GM21381 (cell line): ENCODE measurements at regions not wholly inside any gene's neighbourhood (a gene's known extent, or its start where the extent isn't known, plus 50 kb on each side); places are given as distances from the start of the nearest gene placed in this dataset.
"Not testable (repeated sequence)": the region's sequence is repeated elsewhere in the genome, so short reads cannot be mapped to it uniquely, and the experiment has no call there.

ENCODE experiments used
- ATAC-seq: cut with Tn5 transposase; IDR thresholded peaks from one replicate; pipeline ENCODE4 v1.9.1; 2021; ENCODE audit warnings: mild to moderate bottlenecking, moderate library complexity; ENCODE audit not compliant: unreplicated experiment

GRCh38 chr3:177905173-177906125 lies 630.8 kb upstream of the KCNMB2 start:
- ATAC-seq: no peak

- ATAC-seq: no peak
Measured at GRCh38 chr3:177906126-177906511, 630.1 kb upstream of the KCNMB2 start.

GRCh38 chr3:177906578-177907229 lies 629.5 kb upstream of the KCNMB2 start:
- ATAC-seq: no peak

DNA sequence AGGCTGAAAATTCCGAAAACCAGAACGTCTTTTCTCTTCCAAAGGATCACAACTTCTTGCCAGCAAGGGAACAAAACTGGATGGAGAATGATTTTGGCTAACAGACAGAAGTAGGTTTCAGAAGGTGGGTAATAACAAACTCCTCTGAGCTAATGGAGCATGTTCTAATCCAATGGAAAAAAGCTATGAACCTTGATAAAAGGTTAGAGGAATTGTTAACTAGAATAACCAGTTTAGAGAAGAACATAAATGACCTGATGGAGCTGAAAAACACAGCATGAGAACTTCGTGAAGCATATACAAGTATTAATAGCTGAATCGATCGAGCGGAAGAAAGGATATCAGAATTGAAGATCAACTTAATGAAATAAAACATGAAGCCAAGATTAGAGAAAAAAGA lies 626.7 kb upstream of the KCNMB2 start:
- ATAC-seq: not testable (repeated sequence)

GRCh38 chr3:177914224-177914623 lies 622.0 kb upstream of the KCNMB2 start:
- no peak for ATAC-seq

DNA sequence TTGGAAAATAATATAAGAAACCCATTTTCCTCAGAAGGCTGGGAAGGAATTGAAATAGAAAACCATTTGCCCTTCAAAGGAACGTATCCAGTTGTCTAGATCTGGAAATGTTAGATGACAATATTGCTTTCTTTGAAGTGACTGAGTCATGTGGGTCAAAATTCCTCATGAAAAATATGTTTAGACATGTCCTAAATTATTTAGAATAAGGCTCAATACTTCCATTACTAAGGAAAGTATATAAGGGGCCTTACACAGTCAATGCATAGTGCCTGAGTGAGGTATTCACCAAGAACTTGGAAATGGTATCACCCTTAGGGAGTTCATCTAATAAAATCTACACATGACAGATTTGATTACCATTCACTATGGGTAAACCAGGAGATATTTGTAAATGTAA lies 619.8 kb upstream of the KCNMB2 start:
- ATAC-seq: no peak

DNA sequence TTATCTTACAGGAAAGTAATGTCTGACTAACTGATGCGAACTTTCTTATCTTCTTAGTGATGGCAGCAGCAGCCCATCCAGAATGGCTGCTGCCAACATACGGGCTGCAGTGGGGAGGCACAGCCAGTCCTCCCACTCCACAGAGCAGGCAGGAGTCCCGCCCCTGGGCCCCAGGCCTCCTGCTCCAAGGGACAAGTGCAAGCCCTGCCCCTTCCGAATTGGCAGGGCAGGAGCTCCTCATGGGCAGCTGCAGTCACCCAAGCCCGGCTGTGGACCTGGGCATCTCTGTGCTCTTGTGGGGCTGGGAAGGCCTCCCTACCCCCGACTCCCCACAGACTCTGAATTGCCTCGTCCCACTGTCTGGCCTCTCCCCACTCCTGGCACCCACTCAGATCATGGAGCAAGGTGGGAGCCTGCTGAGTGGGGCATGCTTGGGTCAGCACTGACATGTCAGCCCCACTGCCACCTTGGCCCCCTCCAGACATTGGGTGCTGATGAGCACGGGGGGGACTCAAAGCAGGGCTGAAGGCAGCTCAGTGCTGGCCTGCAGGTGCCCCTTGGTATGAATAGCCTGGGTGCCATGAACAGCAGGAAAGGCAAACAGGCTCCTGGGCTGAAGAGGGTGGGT lies 618.9 kb upstream of the KCNMB2 start:
- no peak for ATAC-seq

DNA sequence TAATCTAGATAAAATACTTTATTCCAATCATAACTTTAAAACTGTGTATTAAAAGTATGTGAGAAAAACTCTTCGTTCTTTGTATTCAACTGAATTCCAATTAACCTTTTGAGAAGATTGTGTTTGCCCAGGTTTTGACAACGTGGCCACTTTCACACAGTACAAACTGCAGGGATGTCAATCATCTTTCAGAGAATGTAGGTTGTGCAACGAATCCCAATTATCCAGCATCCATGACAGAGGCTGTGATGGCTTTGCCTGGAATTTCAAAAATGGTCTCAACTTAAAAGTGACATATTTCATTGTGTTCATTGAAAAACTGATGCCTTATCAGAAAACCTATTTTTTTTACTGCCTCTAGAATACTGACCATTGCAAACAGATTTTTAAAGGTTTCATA lies 615.1 kb upstream of the KCNMB2 start:
- no peak for ATAC-seq

- no peak for ATAC-seq
Measured at GRCh38 chr3:177924261-177924660, 612.0 kb upstream of the KCNMB2 start.

DNA sequence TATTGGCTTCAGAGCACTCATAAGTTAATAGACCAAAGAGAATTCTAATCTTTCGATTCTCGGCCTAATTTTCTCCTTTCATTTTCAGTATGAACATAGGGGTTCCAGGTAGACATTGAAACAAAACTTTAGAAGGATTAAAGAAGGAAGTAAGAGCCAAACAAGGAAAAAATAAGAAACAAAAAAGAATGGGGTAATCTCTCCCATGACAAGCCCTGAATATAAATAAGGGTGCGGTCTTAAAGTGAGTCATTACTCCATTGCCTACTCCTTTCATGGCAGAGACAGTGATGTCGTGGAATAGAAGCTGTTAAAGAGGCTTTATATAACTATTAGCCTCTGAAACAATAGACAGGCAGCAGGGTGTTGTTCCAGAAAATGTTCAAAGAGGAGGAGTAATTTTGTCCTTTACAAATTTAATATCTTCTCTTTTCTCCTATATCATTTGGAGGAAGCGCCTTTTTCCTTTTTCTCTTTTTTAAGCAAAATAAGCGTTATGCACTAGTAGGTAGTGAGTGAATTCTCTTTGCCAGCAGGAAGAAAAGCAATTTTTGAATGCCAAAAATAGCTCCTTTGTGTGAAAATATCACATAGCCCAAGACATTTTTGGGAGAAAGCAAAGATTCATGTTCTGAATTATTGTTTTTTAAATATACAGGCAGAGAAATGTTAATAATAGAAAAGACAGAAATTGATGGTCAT lies 607.9 kb upstream of the KCNMB2 start:
- peak; percentile 88 for ATAC-seq

DNA sequence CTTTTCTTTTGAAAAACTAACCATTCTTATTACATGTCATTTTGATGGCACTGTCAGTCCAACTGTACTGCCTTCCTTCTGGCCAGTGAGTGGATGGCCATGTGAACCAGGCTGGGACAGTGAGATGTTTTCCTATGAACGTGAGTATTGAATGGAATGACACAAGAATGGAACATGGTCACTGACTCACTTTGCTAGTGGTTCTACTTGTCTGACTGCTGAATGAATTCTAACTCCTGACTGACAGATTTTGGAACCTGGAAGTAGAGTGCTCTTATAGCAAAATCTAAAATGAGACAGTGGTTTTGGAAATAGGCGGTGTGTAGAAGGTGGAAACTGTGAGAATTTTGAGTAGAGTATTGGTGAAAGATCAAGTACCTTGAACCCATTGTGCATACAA lies 606.9 kb upstream of the KCNMB2 start:
- ATAC-seq: no peak

GRCh38 chr3:177930771-177931170 lies 605.5 kb upstream of the KCNMB2 start:
- no peak for ATAC-seq

- no peak for ATAC-seq
Measured at GRCh38 chr3:177931346-177931745, 604.9 kb upstream of the KCNMB2 start.

DNA sequence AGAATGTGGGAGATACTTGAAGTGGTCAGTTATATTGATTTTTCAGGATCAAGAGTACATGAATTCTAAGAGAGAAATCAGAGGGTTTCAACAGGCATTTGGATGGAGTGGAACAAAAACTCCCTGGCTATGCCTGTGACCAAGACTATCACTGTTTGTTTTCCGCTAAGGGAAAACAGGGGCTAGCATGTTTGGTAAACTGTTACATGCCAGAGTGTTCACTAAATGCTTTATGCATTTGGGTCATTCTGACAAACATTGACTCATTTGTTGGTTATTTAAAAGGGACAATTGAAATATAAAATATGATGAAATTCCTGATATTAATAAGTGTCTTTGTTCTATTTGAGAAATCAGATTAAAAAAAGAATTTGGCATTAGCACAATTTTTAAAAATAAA lies 603.9 kb upstream of the KCNMB2 start:
- no peak for ATAC-seq

DNA sequence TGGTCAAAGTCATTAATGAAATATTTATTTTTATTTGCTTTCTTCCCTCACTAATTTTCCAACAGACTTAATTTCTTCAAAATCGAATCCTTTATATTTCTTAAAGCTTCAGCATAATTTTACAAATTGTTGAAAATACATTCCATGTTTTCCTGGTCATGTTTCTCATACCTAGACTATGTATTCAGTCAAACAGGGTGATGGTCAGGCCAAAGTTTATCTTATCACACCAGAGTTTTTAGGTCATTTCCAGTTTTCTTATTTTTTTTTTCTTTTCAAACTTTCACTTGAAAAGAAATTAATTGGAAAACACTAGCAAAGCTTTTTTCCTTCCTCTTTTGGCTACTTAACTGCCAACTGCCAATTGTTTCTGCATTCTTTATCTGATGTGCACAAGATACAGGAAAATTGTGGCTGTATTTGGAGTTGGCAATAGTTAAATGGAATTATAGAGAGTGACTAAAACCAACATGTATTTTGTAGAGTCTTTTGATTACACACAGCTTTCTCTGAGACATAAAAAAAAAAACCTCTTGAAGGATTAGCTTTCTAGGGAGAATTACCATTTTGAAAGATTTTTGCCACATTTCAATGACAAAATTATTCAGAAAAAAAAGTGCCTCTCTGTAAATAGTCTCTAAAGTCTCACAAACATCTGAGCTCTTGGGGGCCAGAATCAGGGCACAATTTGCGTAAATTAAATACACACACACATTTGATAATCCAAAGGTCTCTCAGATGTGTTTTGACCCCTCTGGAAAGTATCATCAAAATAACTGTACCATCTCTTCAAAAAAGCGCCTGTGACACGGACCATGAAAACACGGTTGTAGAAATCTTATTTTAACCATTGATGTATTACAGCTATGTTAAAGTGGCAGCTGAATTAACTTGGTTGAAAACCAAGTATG lies 603.2 kb upstream of the KCNMB2 start:
- ATAC-seq: no peak

- ATAC-seq: no peak
Measured at GRCh38 chr3:177934001-177934891, 602.0 kb upstream of the KCNMB2 start.

GRCh38 chr3:177935047-177935446 lies 601.2 kb upstream of the KCNMB2 start:
- no peak for ATAC-seq

GRCh38 chr3:177936721-177937120 lies 599.5 kb upstream of the KCNMB2 start:
- ATAC-seq: no peak

DNA sequence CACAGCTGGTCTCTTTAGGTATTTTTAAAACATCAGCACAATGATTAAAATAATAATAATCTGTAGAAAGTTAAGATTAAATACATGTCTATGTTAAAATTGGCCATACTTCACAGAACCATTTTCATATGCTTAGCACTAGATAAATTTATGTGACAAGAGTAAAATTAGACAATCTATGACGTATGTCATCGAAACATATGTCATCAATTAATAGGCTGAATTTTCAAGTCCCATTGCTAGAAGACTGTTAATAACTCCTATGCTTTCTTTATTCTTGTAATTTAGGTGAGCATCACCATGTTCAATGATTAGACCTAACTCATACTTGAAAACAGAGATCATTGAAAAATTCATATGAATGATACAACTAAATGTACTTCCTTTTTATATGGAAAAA lies 593.3 kb upstream of the KCNMB2 start:
- no peak for ATAC-seq
